K562 (cell line): ENCODE measurements at regions not wholly inside any gene's neighbourhood (a gene's known extent, or its start where the extent isn't known, plus 50 kb on each side); places are given as distances from the start of the nearest gene placed in this dataset.

ENCODE experiments used
- CCAR2 ChIP-seq: fragments of 200-400 bp; formaldehyde crosslinking; IDR thresholded peaks from 2 replicates; pipeline ENCODE4 v1.6.1; 2017; ENCODE audit warnings: mild to moderate bottlenecking, low read depth, low read length
- CHAMP1 ChIP-seq: fragments of 450-650 bp; IDR thresholded peaks from 2 replicates; pipeline ENCODE4 v1.6.1; 2016; ENCODE audit warnings: mild to moderate bottlenecking
- CREB3L1 ChIP-seq: fragments of 450-650 bp; IDR thresholded peaks from 2 replicates; pipeline ENCODE4 v1.6.1; 2014; ENCODE audit warnings: low read depth, mild to moderate bottlenecking, moderate library complexity, borderline replicate concordance
- CREB5 ChIP-seq: fragments of 250-450 bp; sonication (Bioruptor Pico); IDR thresholded peaks from 2 replicates; pipeline ENCODE4 v1.5.0; 2020; ENCODE audit warnings: mild to moderate bottlenecking
- EGR1 ChIP-seq: fragments of 450-650 bp; conservative IDR thresholded peaks from 2 replicates; pipeline ENCODE4 v1.6.1; 2017; ENCODE audit warnings: mild to moderate bottlenecking
- FOXJ2 ChIP-seq: fragments of 200-800 bp; sonication (Bioruptor generic); IDR thresholded peaks from 2 replicates; pipeline ENCODE4 v1.6.1; 2016; ENCODE audit warnings: missing genetic modification characterization, missing compliant biosample characterization
- GTF3C2 ChIP-seq: IDR thresholded peaks from 3 replicates; pipeline ENCODE4 v1.6.1; 2011; ENCODE audit warnings: borderline replicate concordance, mild to moderate bottlenecking, moderate library complexity; ENCODE audit not compliant: insufficient read length; ENCODE audit errors: extremely low read depth
- HINFP ChIP-seq: fragments of 450-650 bp; conservative IDR thresholded peaks from 2 replicates; pipeline ENCODE4 v1.6.1; 2016; ENCODE audit warnings: missing genetic modification characterization, low read depth, mild to moderate bottlenecking, control low read depth, missing compliant biosample characterization
- HIVEP1 ChIP-seq: fragments of 250-450 bp; sonication (Bioruptor Pico); IDR thresholded peaks from 2 replicates; pipeline ENCODE4 v1.4.0; 2020; ENCODE audit warnings: mild to moderate bottlenecking
- NCOA2 ChIP-seq, 2 experiments: fragments of 450-650 bp; IDR thresholded peaks; 2 replicates each; pipeline ENCODE4 v1.6.1; 2018; ENCODE audit warnings: mild to moderate bottlenecking in 2 of 2, moderate library complexity in 1 of 2; ENCODE audit not compliant: partially characterized antibody in 2 of 2
- RBFOX2 ChIP-seq: fragments of 200-400 bp; formaldehyde crosslinking; IDR thresholded peaks from 2 replicates; pipeline ENCODE4 v1.6.1; 2017; ENCODE audit warnings: low read depth, mild to moderate bottlenecking, low read length, moderate library complexity
- RCOR1 ChIP-seq, 2 experiments: IDR thresholded peaks; 2 replicates each; pipeline ENCODE4 v1.6.1; 2012; ENCODE audit warnings: low read depth in 2 of 2, low read length in 2 of 2, borderline replicate concordance in 1 of 2, improper control_type of control experiment in 1 of 2
- SMARCC2 ChIP-seq: fragments of 450-650 bp; IDR thresholded peaks from 2 replicates; pipeline ENCODE4 v1.6.1; 2017; ENCODE audit warnings: antibody characterized with exemption, moderate library complexity, mild to moderate bottlenecking, low read depth
- TAF1 ChIP-seq: IDR thresholded peaks from 2 replicates; pipeline ENCODE4 v1.6.1; 2011; ENCODE audit warnings: mild to moderate bottlenecking, low read length, moderate library complexity; ENCODE audit not compliant: insufficient read depth, control insufficient read depth, severe bottlenecking; ENCODE audit errors: extremely low read depth
- TCF7L2 ChIP-seq: fragments of 150-350 bp; IDR thresholded peaks from 2 replicates; pipeline ENCODE4 v1.6.1; 2016; ENCODE audit warnings: low read depth, mild to moderate bottlenecking, low read length, moderate library complexity
- ZBTB34 ChIP-seq: fragments of 250-450 bp; sonication (Bioruptor Pico); IDR thresholded peaks from 2 replicates; pipeline ENCODE4 v1.8.0; 2021; ENCODE audit warnings: mild to moderate bottlenecking, moderate library complexity
- ZNF695 ChIP-seq: fragments of 450-650 bp; formaldehyde crosslinking; IDR thresholded peaks from 2 replicates; pipeline ENCODE4 v1.4.0; 2020; ENCODE audit warnings: mild to moderate bottlenecking, moderate library complexity

- TF ChIP-seq HIVEP1 (no peak), NCOA2 (IDR thresholded peaks at IDR 0.05; ENCODE audit: partially characterized antibody in 2 of 2) (no peak), RBFOX2 (no peak), ZNF695 (no peak), CHAMP1 (no peak), ZBTB34 (CRISPR knock-in tag) (no peak), CREB5 (no peak), RCOR1 (IDR thresholded peaks at IDR 0.05; ENCODE audit: borderline replicate concordance in 1 of 2, low read depth in 2 of 2, low read length in 2 of 2) (no peak), TCF7L2 (no peak), EGR1 (no peak), CREB3L1 (no peak), TAF1 (no peak), HINFP (tag) (peak; percentile 88), SMARCC2 (no peak), GTF3C2 (no peak), FOXJ2 (tag) (peak; percentile 64; the same call in 1 of the 2 replicates), CCAR2 (no peak)
Observed at GRCh38 chr17:33484559-33484958, 191.5 kb upstream of the ASIC2 start (continued).
